Trophoblast cell (in vitro differentiated cells and primary cell): ENCODE measurements at regions not wholly inside any gene's neighbourhood (a gene's known extent, or its start where the extent isn't known, plus 50 kb on each side); places are given as distances from the start of the nearest gene placed in this dataset.

Experiments used
- DNase-seq, 2 donors: peaks; one replicate each; pipeline ENCODE4 v3.0.0-alpha.2; 2016
- H2AFZ ChIP-seq: 2 replicates; pipeline ENCODE4 v1.6.1; 2013; ENCODE audit warnings: low read length, moderate library complexity, mild to moderate bottlenecking; ENCODE audit not compliant: insufficient read depth, poor library complexity
- H2AK5ac ChIP-seq: 2 replicates; pipeline ENCODE4 v1.6.1; 2013; ENCODE audit warnings: mild to moderate bottlenecking, low read length
- H2BK120ac ChIP-seq: 2 replicates; pipeline ENCODE4 v1.6.1; 2013; ENCODE audit warnings: low read length, mild to moderate bottlenecking, moderate library complexity; ENCODE audit not compliant: insufficient read depth, poor library complexity
- H2BK12ac ChIP-seq: 2 replicates; pipeline ENCODE4 v1.6.1; 2013; ENCODE audit warnings: mild to moderate bottlenecking, low read length, moderate library complexity
- H2BK5ac ChIP-seq: 2 replicates; pipeline ENCODE4 v1.6.1; 2013; ENCODE audit warnings: low read length, low read depth, moderate library complexity, mild to moderate bottlenecking; ENCODE audit not compliant: poor library complexity
- H3K14ac ChIP-seq: 2 replicates; pipeline ENCODE4 v1.6.1; 2013; ENCODE audit warnings: mild to moderate bottlenecking, low read length
- H3K18ac ChIP-seq: 2 replicates; pipeline ENCODE4 v1.6.1; 2013; ENCODE audit warnings: mild to moderate bottlenecking, low read length
- H3K23ac ChIP-seq: 2 replicates; pipeline ENCODE4 v1.6.1; 2013; ENCODE audit warnings: low read length
- H3K27ac ChIP-seq: 2 replicates; pipeline ENCODE4 v1.5.1; 2013; ENCODE audit warnings: low read depth, mild to moderate bottlenecking, inconsistent platforms, low read length, moderate library complexity
- H3K27me3 ChIP-seq: 2 replicates; pipeline ENCODE4 v1.6.1; 2013; ENCODE audit warnings: inconsistent platforms, mild to moderate bottlenecking, low read length, moderate library complexity; ENCODE audit not compliant: insufficient read depth
- H3K36me3 ChIP-seq, 2 experiments: 1 replicate in 1 of 2; 2 replicates in 1 of 2; pipeline ENCODE4 v1.6.1; 2013; ENCODE audit warnings: low read length in 2 of 2, mild to moderate bottlenecking in 2 of 2, moderate library complexity in 1 of 2; ENCODE audit not compliant: insufficient read depth in 2 of 2, control insufficient read depth in 1 of 2
- H3K4ac ChIP-seq: 2 replicates; pipeline ENCODE4 v1.6.1; 2013; ENCODE audit warnings: low read depth, mild to moderate bottlenecking, low read length, moderate library complexity
- H3K4me1 ChIP-seq, 2 experiments: 1 replicate in 1 of 2; 2 replicates in 1 of 2; pipeline ENCODE4 v1.6.1; 2013; ENCODE audit warnings: low read length in 2 of 2, mild to moderate bottlenecking in 2 of 2, moderate library complexity in 1 of 2; ENCODE audit not compliant: insufficient read depth in 2 of 2, control insufficient read depth in 1 of 2
- H3K4me2 ChIP-seq: 2 replicates; pipeline ENCODE4 v1.6.1; 2013; ENCODE audit warnings: inconsistent platforms, mild to moderate bottlenecking, low read length, moderate library complexity
- H3K4me3 ChIP-seq: 2 replicates; pipeline ENCODE4 v1.5.1; 2013; ENCODE audit warnings: mild to moderate bottlenecking, low read depth, low read length, inconsistent platforms
- H3K79me1 ChIP-seq: one replicate; pipeline ENCODE4 v1.6.1; 2013; ENCODE audit warnings: low read length
- H3K79me2 ChIP-seq: 2 replicates; pipeline ENCODE4 v1.6.1; 2013; ENCODE audit warnings: low read length, mild to moderate bottlenecking; ENCODE audit not compliant: control insufficient read depth, insufficient read depth, poor library complexity
- H3K9ac ChIP-seq: 2 replicates; pipeline ENCODE4 v1.6.1; 2013; ENCODE audit warnings: mild to moderate bottlenecking, low read length
- H3K9me3 ChIP-seq: 2 replicates; pipeline ENCODE4 v1.6.1; 2013; ENCODE audit warnings: low read depth, mild to moderate bottlenecking, control low read depth, inconsistent platforms, low read length; ENCODE audit not compliant: insufficient read depth
- H4K12ac ChIP-seq: 2 replicates; pipeline ENCODE4 v1.6.1; 2013; ENCODE audit warnings: low read depth, mild to moderate bottlenecking, low read length, moderate library complexity
- H4K8ac ChIP-seq: 2 replicates; pipeline ENCODE4 v1.6.1; 2013; ENCODE audit warnings: low read depth, mild to moderate bottlenecking, low read length, moderate library complexity
- H4K91ac ChIP-seq: one replicate; pipeline ENCODE4 v1.6.1; 2013; ENCODE audit warnings: low read depth, mild to moderate bottlenecking, low read length, moderate library complexity
- WGBS: extraction: QIAGEN DNeasy Blood & Tissue Kit; methylation state at CpG from one replicate; pipeline ENCODE4 v1.1.7; 2013; ENCODE audit warnings: missing lambda C conversion rate; ENCODE audit not compliant: insufficient read length, insufficient coverage; ENCODE audit errors: extremely low coverage; 5-methylcytosine and 5-hydroxymethylcytosine counted together

- H3K79me1 ChIP-seq = no peaks in the 10 kb centered on the region
- H3K79me2 ChIP-seq = no peaks in the 10 kb centered on the region
- no peak overlapping the region for H3K14ac ChIP-seq
- no peak overlapping the region for H3K4ac ChIP-seq
- H3K18ac ChIP-seq = no peak overlapping the region
- H3K4me2 ChIP-seq = no peak overlapping the region
- no peak overlapping the region for H2AK5ac ChIP-seq
- no peak overlapping the region for H3K9ac ChIP-seq
- H3K4me1 ChIP-seq = no peaks in the 10 kb centered on the region
- no peak overlapping the region for H4K12ac ChIP-seq
- no CpG with 5 or more reads among the region's 3 CpGs for WGBS
- H3K27me3 ChIP-seq = no peaks in the 10 kb centered on the region
- H3K23ac ChIP-seq = no peak overlapping the region
- H3K4me3 ChIP-seq = no peak overlapping the region
- no peak overlapping the region for H2BK120ac ChIP-seq
- H3K36me3 ChIP-seq = peaks cover 0 to 2% of the 10 kb centered on the region in 2 experiments
- no peak overlapping the region for H4K91ac ChIP-seq
- no peaks in the 10 kb centered on the region for H3K9me3 ChIP-seq
- no peak overlapping the region for H2BK12ac ChIP-seq
- H4K8ac ChIP-seq = no peak overlapping the region
- no peak overlapping the region for H2AFZ ChIP-seq
- no peak for DNase-seq
- no peak overlapping the region for H2BK5ac ChIP-seq
- no peak overlapping the region for H3K27ac ChIP-seq
Measured at GRCh38 chr11:24108609-24109008, 388.2 kb upstream of the LUZP2 start.

DNA sequence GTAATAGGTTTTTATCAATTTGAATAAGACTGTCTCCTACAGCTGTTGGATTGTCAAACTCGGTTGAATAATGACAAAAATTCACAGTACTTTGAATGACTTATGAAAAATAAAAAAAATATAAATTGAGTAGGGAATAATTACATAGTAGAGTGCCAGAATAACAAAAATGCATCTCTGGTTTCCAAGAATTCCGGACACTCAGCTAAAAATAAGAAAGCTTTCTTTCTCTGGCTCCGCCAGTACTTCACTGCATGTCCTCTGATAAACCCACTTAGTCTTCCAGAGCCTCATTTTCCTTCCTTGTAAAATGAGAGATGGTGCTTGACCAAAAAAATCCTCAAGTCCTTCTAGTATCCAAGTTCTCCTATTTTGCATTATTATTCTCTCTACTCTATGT is 374.6 kb upstream of the LUZP2 start:
- Histone ChIP-seq H2BK5ac (no peak overlapping the region), H3K4me1 (no peaks in the 10 kb centered on the region), H3K23ac (no peak overlapping the region), H2BK120ac (no peak overlapping the region), H3K18ac (no peak overlapping the region), H3K14ac (no peak overlapping the region), H3K9me3 (no peaks in the 10 kb centered on the region), H3K79me2 (no peaks in the 10 kb centered on the region), H2AK5ac (no peak overlapping the region), H3K79me1 (no peaks in the 10 kb centered on the region), H3K9ac (no peak overlapping the region), H3K4me3 (no peak overlapping the region), H4K8ac (no peak overlapping the region), H2BK12ac (no peak overlapping the region), H4K91ac (no peak overlapping the region), H4K12ac (no peak overlapping the region), H3K36me3 (no peaks in the 10 kb centered on the region), H2AFZ (no peak overlapping the region), H3K27me3 (no peaks in the 10 kb centered on the region), H3K4ac (no peak overlapping the region), H3K27ac (no peak overlapping the region), H3K4me2 (no peak overlapping the region)
- no peak for DNase-seq
- no CpG with 5 or more reads among the region's 3 CpGs for WGBS

- H4K8ac ChIP-seq = no peak overlapping the region
- H4K91ac ChIP-seq = no peak overlapping the region
- H3K79me1 ChIP-seq = no peaks in the 10 kb centered on the region
- H3K4me3 ChIP-seq = no peak overlapping the region
- no peak overlapping the region for H3K27ac ChIP-seq
- no peak overlapping the region for H2BK120ac ChIP-seq
- no CpG with 5 or more reads among the region's 4 CpGs for WGBS
- no peak overlapping the region for H3K23ac ChIP-seq
- no peak overlapping the region for H3K4me2 ChIP-seq
- no peak for DNase-seq
- no peak overlapping the region for H4K12ac ChIP-seq
- H2BK5ac ChIP-seq = no peak overlapping the region
- H2AFZ ChIP-seq = no peak overlapping the region
- H3K79me2 ChIP-seq = no peaks in the 10 kb centered on the region
- no peak overlapping the region for H3K9ac ChIP-seq
- no peaks in the 10 kb centered on the region for H3K27me3 ChIP-seq
- no peak overlapping the region for H3K4ac ChIP-seq
- no peak overlapping the region for H3K18ac ChIP-seq
- H3K14ac ChIP-seq = no peak overlapping the region
- H2BK12ac ChIP-seq = no peak overlapping the region
- H3K36me3 ChIP-seq = no peaks in the 10 kb centered on the region
- H3K4me1 ChIP-seq = no peaks in the 10 kb centered on the region
- H3K9me3 ChIP-seq = no peaks in the 10 kb centered on the region
- H2AK5ac ChIP-seq = no peak overlapping the region
Measured at GRCh38 chr11:24124876-24125275, 372.0 kb upstream of the LUZP2 start.

GRCh38 chr11:24131698-24132097 is 365.2 kb upstream of the LUZP2 start:
- Histone ChIP-seq H3K4me2 (no peak overlapping the region), H3K79me2 (no peaks in the 10 kb centered on the region), H4K12ac (no peak overlapping the region), H4K8ac (no peak overlapping the region), H3K4ac (no peak overlapping the region), H3K4me3 (no peak overlapping the region), H3K23ac (no peak overlapping the region), H3K18ac (no peak overlapping the region), H3K4me1 (no peaks in the 10 kb centered on the region), H3K9ac (no peak overlapping the region), H2BK12ac (no peak overlapping the region), H2AK5ac (no peak overlapping the region), H3K9me3 (no peaks in the 10 kb centered on the region), H2BK120ac (no peak overlapping the region), H3K14ac (no peak overlapping the region), H4K91ac (no peak overlapping the region), H3K27ac (no peak overlapping the region), H3K27me3 (no peaks in the 10 kb centered on the region), H2AFZ (no peak overlapping the region), H2BK5ac (no peak overlapping the region), H3K79me1 (no peaks in the 10 kb centered on the region), H3K36me3 (no peaks in the 10 kb centered on the region)
- DNase-seq = no peak
- WGBS = no CpG with 5 or more reads among the region's 8 CpGs
